ENCODE measurements at regions not wholly inside any gene's neighbourhood (a gene's known extent, or its start where the extent isn't known, plus 50 kb on each side); places are given as distances from the start of the nearest gene placed in this dataset.

DNA sequence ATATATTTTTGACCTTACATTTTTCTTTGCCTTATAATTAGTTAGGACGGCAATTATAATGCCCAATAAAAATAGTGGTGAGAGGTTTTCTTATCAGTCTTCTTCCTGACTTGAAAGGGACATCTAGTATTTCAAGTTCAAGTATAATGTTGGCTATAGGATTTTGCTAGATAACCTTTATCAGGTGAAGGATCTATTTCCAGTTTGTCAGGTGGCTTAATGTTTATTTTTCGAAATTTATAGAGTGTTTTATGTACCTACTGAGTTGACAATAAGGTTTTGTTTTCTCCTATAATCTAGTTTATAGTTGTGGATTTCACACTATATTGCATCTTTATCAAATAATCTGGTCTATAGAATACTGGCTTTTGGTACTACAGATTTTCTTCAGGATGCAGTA, 351.8 kb upstream of the FGF13 start:
- Histone ChIP-seq H3K23me2 (ENCODE audit: insufficient read length, low read depth, low read length, poor library complexity, severe bottlenecking) (no peaks in the 10 kb centered on the region), H4K20me1 (ENCODE audit: control insufficient read depth, insufficient read depth, insufficient read length) (no peaks in the 10 kb centered on the region), H2BK12ac (ENCODE audit: insufficient read length, low read depth, low read length) (no peak overlapping the region), H3K27me3 (ENCODE audit: insufficient read depth, low read length) (no peaks in the 10 kb centered on the region), H4K8ac (replicated peaks; ENCODE audit: insufficient read length, low read depth, low read length) (no peak overlapping the region), H3T11ph (ENCODE audit: low read length) (no peak overlapping the region), H3K4me2 (ENCODE audit: insufficient read depth, insufficient read length, low read length) (no peak overlapping the region), H2BK15ac (ENCODE audit: low read depth, low read length) (no peak overlapping the region), H3K79me1 (ENCODE audit: insufficient read depth, low read depth, low read length, poor library complexity, severe bottlenecking) (no peaks in the 10 kb centered on the region), H2BK5ac (ENCODE audit: insufficient read length, low read length) (no peak overlapping the region), H2BK120ac (ENCODE audit: low read depth, low read length, poor library complexity, severe bottlenecking) (no peak overlapping the region), H3K9me3 (ENCODE audit: control insufficient read depth, low read depth, low read length) (no peaks in the 10 kb centered on the region), H3K27ac (ENCODE audit: insufficient read length, low read depth, low read length) (no peak overlapping the region), H4K5ac (ENCODE audit: insufficient read length, low read depth, low read length) (no peak overlapping the region), H3K4ac (ENCODE audit: low read depth, low read length) (no peak overlapping the region), H3K14ac (ENCODE audit: insufficient read depth, low read length) (no peak overlapping the region), H3K23ac (ENCODE audit: insufficient read length, low read depth, low read length) (no peak overlapping the region), H2BK20ac (ENCODE audit: low read depth, low read length, poor library complexity, severe bottlenecking) (no peak overlapping the region), H2AK5ac (ENCODE audit: insufficient read length, low read length) (no peak overlapping the region), H3K56ac (ENCODE audit: insufficient read length, low read depth, low read length) (no peak overlapping the region), H4K91ac (ENCODE audit: insufficient read length, low read depth, low read length) (no peak overlapping the region), H3K4me1 (ENCODE audit: insufficient read depth, low read length) (no peaks in the 10 kb centered on the region), H3K18ac (ENCODE audit: insufficient read length, low read depth, low read length) (no peak overlapping the region), H3K9ac (ENCODE audit: extremely low read depth, insufficient read length, low read length) (no peak overlapping the region), H3K79me2 (ENCODE audit: insufficient read depth, low read length) (no peaks in the 10 kb centered on the region), H2AFZ (ENCODE audit: low read length) (no peak overlapping the region)
- H3K4me1 Mint-ChIP-seq = no peaks in the 10 kb centered on the region
- no peaks in the 10 kb centered on the region for H3K27me3 Mint-ChIP-seq (ENCODE audit: low read depth)
- TF ChIP-seq, protein P1, sequence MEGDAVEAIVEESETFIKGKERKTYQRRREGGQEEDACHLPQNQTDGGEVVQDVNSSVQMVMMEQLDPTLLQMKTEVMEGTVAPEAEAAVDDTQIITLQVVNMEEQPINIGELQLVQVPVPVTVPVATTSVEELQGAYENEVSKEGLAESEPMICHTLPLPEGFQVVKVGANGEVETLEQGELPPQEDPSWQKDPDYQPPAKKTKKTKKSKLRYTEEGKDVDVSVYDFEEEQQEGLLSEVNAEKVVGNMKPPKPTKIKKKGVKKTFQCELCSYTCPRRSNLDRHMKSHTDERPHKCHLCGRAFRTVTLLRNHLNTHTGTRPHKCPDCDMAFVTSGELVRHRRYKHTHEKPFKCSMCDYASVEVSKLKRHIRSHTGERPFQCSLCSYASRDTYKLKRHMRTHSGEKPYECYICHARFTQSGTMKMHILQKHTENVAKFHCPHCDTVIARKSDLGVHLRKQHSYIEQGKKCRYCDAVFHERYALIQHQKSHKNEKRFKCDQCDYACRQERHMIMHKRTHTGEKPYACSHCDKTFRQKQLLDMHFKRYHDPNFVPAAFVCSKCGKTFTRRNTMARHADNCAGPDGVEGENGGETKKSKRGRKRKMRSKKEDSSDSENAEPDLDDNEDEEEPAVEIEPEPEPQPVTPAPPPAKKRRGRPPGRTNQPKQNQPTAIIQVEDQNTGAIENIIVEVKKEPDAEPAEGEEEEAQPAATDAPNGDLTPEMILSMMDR (conservative IDR thresholded peaks at IDR 0.05) = no peak
- WGBS (ENCODE audit: extremely low coverage, insufficient read length, low lambda C conversion rate) = no CpG with 5 or more reads among the region's 2 CpGs
- H3K36me3 Mint-ChIP-seq (ENCODE audit: insufficient read depth in 1 of 3, low read depth in 3 of 3) = no peaks in the 10 kb centered on the region
- no peak overlapping the region for H3K4me3 Mint-ChIP-seq
- H3K27ac Mint-ChIP-seq = no peak overlapping the region
- no peak for DNase-seq
- peaks cover 3 to 32% of the 10 kb centered on the region in 2 experiments; a peak in 4 of 5 replicates for H3K9me3 Mint-ChIP-seq
